ENCODE measurements at regions not wholly inside any gene's neighbourhood (a gene's known extent, or its start where the extent isn't known, plus 50 kb on each side); places are given as distances from the start of the nearest gene placed in this dataset.

- TF ChIP-seq CTCF (IDR thresholded peaks at IDR 0.05) (no peak), POLR2A (IDR thresholded peaks at IDR 0.05) (no peak)
Observed at GRCh38 chr13:106852436-106852835, 284.5 kb upstream of the ARGLU1 start.
